ENCODE measurements at regions not wholly inside any gene's neighbourhood (a gene's known extent, or its start where the extent isn't known, plus 50 kb on each side); places are given as distances from the start of the nearest gene placed in this dataset.

DNA sequence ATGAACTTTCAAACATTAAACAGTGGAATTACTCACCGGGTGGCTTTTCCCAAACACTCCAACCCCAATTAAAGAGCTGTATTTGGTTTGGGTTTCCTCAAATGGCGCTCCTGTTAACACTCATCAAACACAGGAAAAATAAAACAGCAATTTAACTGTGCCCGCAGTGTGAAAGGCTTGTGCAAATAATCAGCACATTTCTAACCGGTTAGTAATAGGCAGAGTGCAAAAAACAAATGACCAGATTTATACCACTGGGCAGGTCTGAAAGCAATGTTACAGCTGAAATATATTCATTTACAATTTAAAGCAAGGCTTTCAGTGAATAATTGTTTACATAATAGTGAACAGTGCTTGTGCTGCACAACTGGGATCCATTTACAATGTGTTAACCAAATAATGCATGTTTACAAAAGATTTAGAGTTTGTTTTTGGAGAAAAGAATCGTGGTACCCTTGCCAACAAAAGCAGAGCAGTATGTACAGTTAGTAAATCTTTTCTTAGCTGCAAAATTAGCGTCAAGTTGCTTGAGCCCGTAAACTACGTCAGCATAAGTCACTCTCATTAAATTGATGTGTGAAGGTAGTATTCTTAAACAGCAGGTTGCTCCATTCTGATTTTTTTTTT lies 662.9 kb upstream of the ZNF608 start:
- TF ChIP-seq POLR2A (IDR thresholded peaks at IDR 0.05; ENCODE audit: low read depth, low read length): no peak
- no peak for TF ChIP-seq POLR2AphosphoS5 (IDR thresholded peaks at IDR 0.05; ENCODE audit: low read depth, low read length)

Data from GM12892 (cell line).